ENCODE measurements at regions not wholly inside any gene's neighbourhood (a gene's known extent, or its start where the extent isn't known, plus 50 kb on each side); places are given as distances from the start of the nearest gene placed in this dataset.
"Not testable (repeated sequence)": the region's sequence is repeated elsewhere in the genome, so short reads cannot be mapped to it uniquely, and the experiment has no call there.

- no peak for TF ChIP-seq CTCF (IDR thresholded peaks at IDR 0.05; ENCODE audit: partially characterized antibody, unreplicated experiment)
- no peak for DNase-seq
- H3K4me1 Mint-ChIP-seq (ENCODE audit: low read depth, unreplicated experiment), result peaks cover 5% of the 10 kb centered on the region
- H3K27me3 Mint-ChIP-seq (ENCODE audit: unreplicated experiment), result peaks cover 8% of the 10 kb centered on the region
- no peaks in the 10 kb centered on the region for H3K36me3 Mint-ChIP-seq (ENCODE audit: unreplicated experiment)
- H3K4me3 Mint-ChIP-seq (ENCODE audit: unreplicated experiment), result no peak overlapping the region
- no peaks in the 10 kb centered on the region for H3K9me3 Mint-ChIP-seq (ENCODE audit: unreplicated experiment)
- H3K27ac Mint-ChIP-seq (ENCODE audit: unreplicated experiment), result no peak overlapping the region
These were observed 107.0 kb upstream of the CLINT1 start for GRCh38 chr5:157965989-157966388.

GRCh38 chr5:157965040-157965678, 106.2 kb upstream of the CLINT1 start:
- no peak for TF ChIP-seq CTCF (IDR thresholded peaks at IDR 0.05; ENCODE audit: partially characterized antibody, unreplicated experiment)

GRCh38 chr5:157963761-157964160, 104.8 kb upstream of the CLINT1 start:
- Mint-ChIP-seq H3K9me3 (ENCODE audit: unreplicated experiment) (no peaks in the 10 kb centered on the region), H3K4me1 (ENCODE audit: low read depth, unreplicated experiment) (peaks cover 5% of the 10 kb centered on the region), H3K27ac (ENCODE audit: unreplicated experiment) (no peak overlapping the region), H3K36me3 (ENCODE audit: unreplicated experiment) (no peaks in the 10 kb centered on the region), H3K27me3 (ENCODE audit: unreplicated experiment) (peaks cover 5% of the 10 kb centered on the region), H3K4me3 (ENCODE audit: unreplicated experiment) (no peak overlapping the region)
- no peak for DNase-seq
- TF ChIP-seq CTCF (IDR thresholded peaks at IDR 0.05; ENCODE audit: partially characterized antibody, unreplicated experiment), result no peak

More at GRCh38 chr5:157965040-157965678, 106.2 kb upstream of the CLINT1 start:
- Mint-ChIP-seq H3K4me1 (ENCODE audit: low read depth, unreplicated experiment) (peaks cover 5% of the 10 kb centered on the region), H3K27ac (ENCODE audit: unreplicated experiment) (no peak overlapping the region), H3K36me3 (ENCODE audit: unreplicated experiment) (no peaks in the 10 kb centered on the region), H3K27me3 (ENCODE audit: unreplicated experiment) (peaks cover 8% of the 10 kb centered on the region), H3K4me3 (ENCODE audit: unreplicated experiment) (no peak overlapping the region), H3K9me3 (ENCODE audit: unreplicated experiment) (no peaks in the 10 kb centered on the region)
- DNase-seq, result no peak

- peaks cover 4% of the 10 kb centered on the region for H3K27me3 Mint-ChIP-seq (ENCODE audit: unreplicated experiment)
- H3K36me3 Mint-ChIP-seq (ENCODE audit: unreplicated experiment), result no peaks in the 10 kb centered on the region
- peaks cover 5% of the 10 kb centered on the region for H3K4me1 Mint-ChIP-seq (ENCODE audit: low read depth, unreplicated experiment)
- no peaks in the 10 kb centered on the region for H3K9me3 Mint-ChIP-seq (ENCODE audit: unreplicated experiment)
- TF ChIP-seq CTCF (IDR thresholded peaks at IDR 0.05; ENCODE audit: partially characterized antibody, unreplicated experiment), result no peak
- no peak overlapping the region for H3K4me3 Mint-ChIP-seq (ENCODE audit: unreplicated experiment)
- DNase-seq, result no peak
- H3K27ac Mint-ChIP-seq (ENCODE audit: unreplicated experiment), result no peak overlapping the region
These were observed 104.3 kb upstream of the CLINT1 start for GRCh38 chr5:157963244-157963643.

- H3K4me3 Mint-ChIP-seq (ENCODE audit: unreplicated experiment); H3K27me3 Mint-ChIP-seq (ENCODE audit: unreplicated experiment): not testable (repeated sequence)
These were observed 103.7 kb upstream of the CLINT1 start for GRCh38 chr5:157962686-157963085.

More at GRCh38 chr5:157962686-157963085, 103.7 kb upstream of the CLINT1 start:
- H3K36me3 Mint-ChIP-seq (ENCODE audit: unreplicated experiment); H3K27ac Mint-ChIP-seq (ENCODE audit: unreplicated experiment); DNase-seq; H3K9me3 Mint-ChIP-seq (ENCODE audit: unreplicated experiment); H3K4me1 Mint-ChIP-seq (ENCODE audit: low read depth, unreplicated experiment): not testable (repeated sequence)

Data from glutamatergic neuron (in vitro differentiated cells).